ENCODE measurements at regions not wholly inside any gene's neighbourhood (a gene's known extent, or its start where the extent isn't known, plus 50 kb on each side); places are given as distances from the start of the nearest gene placed in this dataset.

DNA sequence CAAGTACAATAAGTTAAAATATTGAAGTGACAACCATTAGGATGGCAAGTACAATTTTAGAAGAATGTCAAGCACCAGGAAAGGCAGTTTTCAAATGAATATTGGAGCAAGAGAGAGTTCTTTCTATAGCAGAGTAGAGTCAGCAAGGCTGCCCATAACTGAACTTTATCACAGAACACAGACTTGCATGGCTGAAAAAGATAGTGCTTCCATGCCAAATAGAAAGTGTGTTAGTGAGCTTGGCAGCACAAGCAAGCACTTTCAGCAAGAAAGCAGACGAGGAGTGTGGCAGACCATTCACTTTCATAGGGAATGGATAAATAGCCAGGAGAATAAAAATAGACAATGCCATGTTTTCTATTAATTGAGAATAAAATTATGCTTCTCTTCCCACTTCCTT, 647.0 kb upstream of the MGAT4C start:
- TF ChIP-seq, protein P1, sequence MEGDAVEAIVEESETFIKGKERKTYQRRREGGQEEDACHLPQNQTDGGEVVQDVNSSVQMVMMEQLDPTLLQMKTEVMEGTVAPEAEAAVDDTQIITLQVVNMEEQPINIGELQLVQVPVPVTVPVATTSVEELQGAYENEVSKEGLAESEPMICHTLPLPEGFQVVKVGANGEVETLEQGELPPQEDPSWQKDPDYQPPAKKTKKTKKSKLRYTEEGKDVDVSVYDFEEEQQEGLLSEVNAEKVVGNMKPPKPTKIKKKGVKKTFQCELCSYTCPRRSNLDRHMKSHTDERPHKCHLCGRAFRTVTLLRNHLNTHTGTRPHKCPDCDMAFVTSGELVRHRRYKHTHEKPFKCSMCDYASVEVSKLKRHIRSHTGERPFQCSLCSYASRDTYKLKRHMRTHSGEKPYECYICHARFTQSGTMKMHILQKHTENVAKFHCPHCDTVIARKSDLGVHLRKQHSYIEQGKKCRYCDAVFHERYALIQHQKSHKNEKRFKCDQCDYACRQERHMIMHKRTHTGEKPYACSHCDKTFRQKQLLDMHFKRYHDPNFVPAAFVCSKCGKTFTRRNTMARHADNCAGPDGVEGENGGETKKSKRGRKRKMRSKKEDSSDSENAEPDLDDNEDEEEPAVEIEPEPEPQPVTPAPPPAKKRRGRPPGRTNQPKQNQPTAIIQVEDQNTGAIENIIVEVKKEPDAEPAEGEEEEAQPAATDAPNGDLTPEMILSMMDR (IDR thresholded peaks at IDR 0.05): no peak
- TF ChIP-seq POLR2AphosphoS5 (IDR thresholded peaks at IDR 0.05) (no peak), EP300 (IDR thresholded peaks at IDR 0.05) (no peak)
